ENCODE measurements at regions not wholly inside any gene's neighbourhood (a gene's known extent, or its start where the extent isn't known, plus 50 kb on each side); places are given as distances from the start of the nearest gene placed in this dataset.

- no peak for TF ChIP-seq CHD7 (IDR thresholded peaks at IDR 0.05; ENCODE audit: insufficient replicate concordance, low read length)
- no peak for TF ChIP-seq PHF8 (conservative IDR thresholded peaks at IDR 0.05; ENCODE audit: low read depth, low read length)
- TF ChIP-seq RXRA (IDR thresholded peaks at IDR 0.05; ENCODE audit: insufficient read depth, low read depth, low read length): no peak
- no peak for TF ChIP-seq USF2 (IDR thresholded peaks at IDR 0.05; ENCODE audit: low read length)
- TF ChIP-seq EZH2 (IDR thresholded peaks at IDR 0.05; ENCODE audit: low read depth, low read length, severe bottlenecking): no peak
- TF ChIP-seq CHD1 (IDR thresholded peaks at IDR 0.05; ENCODE audit: low read depth, low read length): no peak
Observed at GRCh38 chr4:31360786-31361185, 640.6 kb downstream of the PCDH7 start (continued).
